ENCODE measurements at regions not wholly inside any gene's neighbourhood (a gene's known extent, or its start where the extent isn't known, plus 50 kb on each side); places are given as distances from the start of the nearest gene placed in this dataset.

DNA sequence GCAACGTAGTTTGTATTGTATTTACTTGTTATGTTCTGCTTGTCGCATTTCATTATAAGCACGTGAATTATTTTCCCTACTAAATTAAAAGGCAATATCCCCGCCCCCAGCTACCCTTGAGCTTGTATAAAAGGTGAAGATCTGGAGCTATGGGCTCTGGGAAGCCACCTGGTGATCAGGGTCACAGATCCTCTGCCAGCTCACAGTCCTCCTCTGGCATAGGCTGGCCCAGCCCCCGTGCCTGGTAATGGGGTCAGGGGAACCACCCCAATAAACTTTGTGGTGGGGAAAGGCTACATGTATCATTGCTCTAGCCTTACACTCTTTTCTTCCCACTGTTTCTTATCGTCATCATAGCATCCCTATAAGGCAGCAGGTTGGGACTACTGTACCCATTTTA lies 190.2 kb upstream of the TSHZ3 start:
- TF ChIP-seq POLR2A (IDR thresholded peaks at IDR 0.05; ENCODE audit: low read depth): no peak
- no peak for TF ChIP-seq EP300 (IDR thresholded peaks at IDR 0.05)
- no peak for TF ChIP-seq POLR2AphosphoS5 (IDR thresholded peaks at IDR 0.05)
- TF ChIP-seq, protein P1, sequence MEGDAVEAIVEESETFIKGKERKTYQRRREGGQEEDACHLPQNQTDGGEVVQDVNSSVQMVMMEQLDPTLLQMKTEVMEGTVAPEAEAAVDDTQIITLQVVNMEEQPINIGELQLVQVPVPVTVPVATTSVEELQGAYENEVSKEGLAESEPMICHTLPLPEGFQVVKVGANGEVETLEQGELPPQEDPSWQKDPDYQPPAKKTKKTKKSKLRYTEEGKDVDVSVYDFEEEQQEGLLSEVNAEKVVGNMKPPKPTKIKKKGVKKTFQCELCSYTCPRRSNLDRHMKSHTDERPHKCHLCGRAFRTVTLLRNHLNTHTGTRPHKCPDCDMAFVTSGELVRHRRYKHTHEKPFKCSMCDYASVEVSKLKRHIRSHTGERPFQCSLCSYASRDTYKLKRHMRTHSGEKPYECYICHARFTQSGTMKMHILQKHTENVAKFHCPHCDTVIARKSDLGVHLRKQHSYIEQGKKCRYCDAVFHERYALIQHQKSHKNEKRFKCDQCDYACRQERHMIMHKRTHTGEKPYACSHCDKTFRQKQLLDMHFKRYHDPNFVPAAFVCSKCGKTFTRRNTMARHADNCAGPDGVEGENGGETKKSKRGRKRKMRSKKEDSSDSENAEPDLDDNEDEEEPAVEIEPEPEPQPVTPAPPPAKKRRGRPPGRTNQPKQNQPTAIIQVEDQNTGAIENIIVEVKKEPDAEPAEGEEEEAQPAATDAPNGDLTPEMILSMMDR (IDR thresholded peaks at IDR 0.05): no peak
- DNase-seq (ENCODE audit: extremely low spot score): peak; percentile 37
- no peak overlapping the region for H3K4me3 ChIP-seq
- intact Hi-C loops (cut with DNase I): no loop called here
- H3K27me3 ChIP-seq: no peaks in the 10 kb centered on the region
- H3K4me1 ChIP-seq: no peaks in the 10 kb centered on the region
- H3K36me3 ChIP-seq: no peaks in the 10 kb centered on the region
- WGBS: 83% methylated on average over 6 of the region's 6 CpGs
- H3K27ac ChIP-seq (replicated peaks in 1 of 4): no peak overlapping the region
- no peaks in the 10 kb centered on the region for H3K9me3 ChIP-seq

DNA sequence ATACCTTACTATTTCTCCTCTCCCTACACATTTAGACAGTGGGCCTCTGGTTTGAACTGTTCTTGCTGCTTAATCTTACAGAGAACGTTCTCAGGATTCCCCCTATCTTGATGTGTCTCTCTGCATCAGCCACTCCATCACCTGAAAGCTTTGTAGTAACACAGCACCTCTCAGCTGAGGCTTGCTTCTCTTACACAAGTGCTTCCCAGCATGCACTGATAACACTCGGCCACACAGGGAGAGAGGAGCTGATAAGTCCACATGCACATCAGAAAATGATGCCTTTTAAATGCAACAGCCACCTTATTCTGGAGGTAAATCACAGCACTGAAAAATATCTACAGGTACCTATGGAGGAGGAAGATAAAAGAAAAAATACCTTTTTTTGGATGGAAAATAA lies 192.2 kb upstream of the TSHZ3 start:
- Histone ChIP-seq H3K27me3 (no peaks in the 10 kb centered on the region), H3K27ac (replicated peaks in 1 of 4) (no peak overlapping the region), H3K36me3 (no peaks in the 10 kb centered on the region), H3K4me1 (no peaks in the 10 kb centered on the region), H3K9me3 (no peaks in the 10 kb centered on the region), H3K4me3 (no peak overlapping the region)
- WGBS: 57% methylated on average over 2 of the region's 2 CpGs
- DNase-seq (ENCODE audit: extremely low spot score): no peak
- intact Hi-C loops (cut with DNase I): no loop called here
- TF ChIP-seq EP300 (IDR thresholded peaks at IDR 0.05): no peak
- TF ChIP-seq, protein P1 (IDR thresholded peaks at IDR 0.05): no peak
- TF ChIP-seq POLR2A (IDR thresholded peaks at IDR 0.05; ENCODE audit: low read depth): no peak
- TF ChIP-seq POLR2AphosphoS5 (IDR thresholded peaks at IDR 0.05): no peak

DNA sequence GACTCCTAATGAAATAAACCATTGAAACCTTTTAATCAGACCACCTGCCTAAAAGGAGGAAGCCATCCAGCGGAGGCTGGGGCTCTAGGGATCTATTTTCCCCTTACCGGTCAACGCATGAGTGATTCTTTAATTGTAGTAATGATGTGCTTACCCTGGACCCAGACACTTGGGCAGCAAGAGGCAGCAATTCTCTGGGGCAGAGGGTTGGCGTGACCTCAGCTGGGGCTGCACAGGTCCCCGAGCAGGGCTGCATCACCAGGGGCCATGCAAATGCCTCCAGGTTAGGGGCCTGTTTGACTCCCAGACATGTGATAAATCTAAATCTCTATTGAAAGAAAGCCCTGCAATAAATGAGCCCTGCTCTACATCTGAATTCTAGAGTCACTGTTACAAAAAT lies 194.2 kb upstream of the TSHZ3 start:
- intact Hi-C loops (cut with DNase I): no loop called here
- H3K27ac ChIP-seq (replicated peaks in 1 of 4): no peak overlapping the region
- H3K27me3 ChIP-seq: no peaks in the 10 kb centered on the region
- TF ChIP-seq EP300 (IDR thresholded peaks at IDR 0.05) (no peak), POLR2AphosphoS5 (IDR thresholded peaks at IDR 0.05) (no peak), POLR2A (IDR thresholded peaks at IDR 0.05; ENCODE audit: low read depth) (no peak)
- TF ChIP-seq, protein P1 (IDR thresholded peaks at IDR 0.05): no peak
- no peaks in the 10 kb centered on the region for H3K36me3 ChIP-seq
- WGBS: 100% methylated on average over 5 of the region's 5 CpGs
- no peaks in the 10 kb centered on the region for H3K9me3 ChIP-seq
- H3K4me1 ChIP-seq: no peaks in the 10 kb centered on the region
- H3K4me3 ChIP-seq: no peak overlapping the region
- no peak for DNase-seq (ENCODE audit: extremely low spot score)

DNA sequence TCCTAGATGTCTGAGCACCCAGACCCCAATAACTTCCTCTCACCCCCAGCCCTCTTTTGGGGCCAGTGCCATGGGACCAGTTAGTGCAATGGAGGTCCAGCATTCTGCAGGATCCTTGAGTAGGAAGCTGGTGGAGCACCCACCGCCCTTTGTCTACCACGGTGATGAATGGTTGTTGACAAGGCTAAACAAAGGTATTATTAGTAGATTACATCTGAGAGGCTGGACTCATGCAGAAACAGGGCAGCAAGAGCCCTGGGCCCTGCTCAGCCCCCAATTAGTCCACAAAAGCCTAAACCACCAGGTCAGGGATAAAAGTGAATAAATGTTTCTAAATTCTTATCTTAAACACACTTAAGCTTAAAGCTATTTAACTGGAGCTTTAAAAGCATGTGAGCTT lies 196.5 kb upstream of the TSHZ3 start:
- TF ChIP-seq, protein P1 (IDR thresholded peaks at IDR 0.05): no peak
- no peak for TF ChIP-seq EP300 (IDR thresholded peaks at IDR 0.05)
- TF ChIP-seq POLR2A (IDR thresholded peaks at IDR 0.05; ENCODE audit: low read depth): no peak
- TF ChIP-seq POLR2AphosphoS5 (IDR thresholded peaks at IDR 0.05): no peak
- Histone ChIP-seq H3K27ac (replicated peaks in 1 of 4) (no peak overlapping the region), H3K4me3 (no peak overlapping the region), H3K4me1 (no peaks in the 10 kb centered on the region), H3K9me3 (no peaks in the 10 kb centered on the region), H3K36me3 (no peaks in the 10 kb centered on the region), H3K27me3 (no peaks in the 10 kb centered on the region)
- DNase-seq (ENCODE audit: extremely low spot score): no peak
- intact Hi-C loops (cut with DNase I): no loop called here
- 92% methylated on average over 2 of the region's 2 CpGs for WGBS

DNA sequence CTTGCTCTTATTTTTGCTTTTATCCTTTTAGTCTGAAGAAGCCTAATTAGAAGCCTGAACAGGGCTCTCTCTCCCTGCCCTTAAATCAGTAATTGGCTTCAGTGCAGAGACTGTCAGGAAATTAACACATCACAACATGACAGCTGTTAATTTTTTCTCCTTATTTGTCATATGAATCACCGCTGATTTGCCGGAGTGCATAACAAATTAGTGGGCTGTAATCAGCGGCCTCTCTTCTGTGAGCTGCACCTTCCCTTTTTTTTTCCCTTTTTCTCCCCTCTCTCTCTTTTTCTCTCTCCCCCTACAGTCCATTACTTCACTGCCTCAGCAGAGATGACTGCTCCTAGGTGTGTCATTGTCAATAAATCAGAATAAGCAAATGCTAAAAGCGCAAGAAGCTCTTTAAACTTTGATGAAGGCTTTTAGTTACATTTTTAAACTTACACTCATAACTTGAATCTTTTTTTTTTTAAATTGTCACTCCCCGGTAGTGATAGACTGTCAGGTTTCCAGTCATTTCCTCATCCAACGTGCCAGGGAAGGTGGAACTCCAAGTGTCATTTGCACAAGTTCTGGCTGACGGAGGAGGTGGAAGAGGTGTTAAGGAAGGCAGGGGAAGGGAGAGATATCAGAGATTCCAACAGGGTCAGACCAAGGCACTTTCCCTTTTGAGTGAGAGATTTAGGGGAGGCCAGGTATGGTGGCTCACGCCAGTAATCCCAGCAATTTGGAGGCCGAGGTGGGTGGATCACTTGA lies 197.1 kb upstream of the TSHZ3 start:
- Histone ChIP-seq H3K27me3 (no peaks in the 10 kb centered on the region), H3K4me3 (no peak overlapping the region), H3K27ac (replicated peaks in 1 of 4) (no peak overlapping the region), H3K9me3 (no peaks in the 10 kb centered on the region), H3K4me1 (no peaks in the 10 kb centered on the region), H3K36me3 (no peaks in the 10 kb centered on the region)
- WGBS: 80% methylated on average over 9 of the region's 9 CpGs
- no peak for DNase-seq (ENCODE audit: extremely low spot score)
- intact Hi-C loops (cut with DNase I): no loop called here
- TF ChIP-seq POLR2AphosphoS5 (IDR thresholded peaks at IDR 0.05): no peak
- TF ChIP-seq, protein P1 (IDR thresholded peaks at IDR 0.05): no peak
- no peak for TF ChIP-seq EP300 (IDR thresholded peaks at IDR 0.05)
- TF ChIP-seq POLR2A (IDR thresholded peaks at IDR 0.05; ENCODE audit: low read depth): no peak

All from esophagus muscularis mucosa (tissue), 4 donors.